HTR-8/SVneo (cell line): ENCODE measurements at regions not wholly inside any gene's neighbourhood (a gene's known extent, or its start where the extent isn't known, plus 50 kb on each side); places are given as distances from the start of the nearest gene placed in this dataset.
"Not testable (repeated sequence)": the region's sequence is repeated elsewhere in the genome, so short reads cannot be mapped to it uniquely, and the experiment has no call there.

Experiments
- DNase-seq: peaks from one replicate; pipeline ENCODE4 v3.0.0; 2011; ENCODE audit warnings: low spot score, mixed read lengths; ENCODE audit not compliant: insufficient read length
- FAIRE-seq: peaks from 2 replicates; lab custom pipeline; 2011; peaks lifted over from hg19 to GRCh38; lab: Jason Lieb, UNC

DNA sequence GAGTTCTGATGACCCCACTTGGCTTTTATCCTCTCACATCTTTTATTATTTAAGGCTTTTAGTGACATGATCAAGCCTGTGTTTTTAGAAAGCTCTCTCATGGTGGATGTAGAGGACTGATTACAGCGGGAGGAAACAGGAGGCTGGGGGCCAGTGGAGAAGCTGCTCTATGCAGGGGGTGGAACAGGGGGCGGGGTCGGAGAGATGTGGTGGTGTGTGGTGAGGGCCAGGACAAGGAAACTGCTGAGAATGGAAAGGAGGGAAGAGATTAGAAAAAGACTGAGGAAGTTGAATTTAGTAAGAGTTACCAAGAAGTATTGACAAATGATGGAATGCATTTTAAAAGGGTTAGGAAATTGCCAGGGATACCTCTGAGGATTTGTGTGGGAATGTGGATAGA lies 292.2 kb downstream of the ZIC3 start:
- FAIRE-seq (no peak), DNase-seq (no peak)

DNA sequence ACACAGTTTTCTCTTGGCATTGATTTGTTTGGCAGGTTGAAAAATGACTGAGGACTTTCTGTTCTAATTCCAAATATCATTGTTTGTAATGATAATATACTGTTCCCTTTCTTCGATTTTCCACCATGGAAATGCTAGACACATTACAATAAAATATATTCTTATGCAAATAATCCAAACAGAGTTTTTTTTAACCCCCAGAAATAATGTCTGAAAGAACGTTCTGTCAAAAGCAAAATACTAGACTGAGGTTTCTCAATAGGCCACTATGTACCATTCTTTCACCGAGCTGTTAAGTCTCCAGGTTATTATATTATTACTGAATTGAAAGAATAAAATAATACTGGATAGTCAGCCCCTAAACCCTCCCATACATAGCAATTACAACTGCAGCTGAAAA lies 312.5 kb downstream of the ZIC3 start:
- FAIRE-seq (no peak), DNase-seq (no peak)

DNA sequence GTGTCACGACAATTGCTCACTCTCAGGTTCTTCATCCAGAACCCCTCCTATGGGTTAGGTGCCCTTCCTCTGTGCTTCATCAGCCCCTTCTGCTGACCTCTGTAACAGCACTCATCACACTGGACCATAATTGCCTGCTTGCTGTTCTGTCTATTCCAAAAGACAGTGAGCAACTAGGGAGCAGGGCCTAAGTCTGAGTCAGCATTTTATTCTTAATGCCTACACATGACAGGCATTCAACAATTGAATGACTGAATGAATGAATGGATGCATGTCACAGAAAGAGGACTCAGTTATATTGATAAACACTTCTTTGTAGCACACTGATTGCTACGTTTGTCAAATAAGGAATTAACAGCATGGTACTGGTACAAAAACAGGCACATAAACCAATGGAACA lies 317.0 kb downstream of the ZIC3 start:
- FAIRE-seq (no peak), DNase-seq (no peak)

DNA sequence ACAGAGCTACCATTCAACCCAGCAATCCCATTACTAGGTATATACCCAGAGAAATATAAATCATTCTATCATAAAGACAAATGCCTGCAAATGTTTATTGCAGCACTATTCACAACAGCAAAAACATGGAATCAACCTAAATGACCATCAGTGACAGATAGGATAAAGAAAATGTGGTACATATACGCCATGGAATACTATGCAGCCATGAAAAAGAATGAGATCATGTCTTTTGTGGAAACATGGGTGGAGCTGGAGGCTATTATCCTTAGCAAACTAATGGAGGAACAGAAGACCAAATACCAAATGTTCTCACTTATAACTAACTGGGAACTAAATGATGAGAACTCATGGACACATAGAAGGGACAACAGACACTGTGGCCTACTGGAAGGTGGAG lies 318.9 kb downstream of the ZIC3 start:
- FAIRE-seq, DNase-seq: not testable (repeated sequence)

DNA sequence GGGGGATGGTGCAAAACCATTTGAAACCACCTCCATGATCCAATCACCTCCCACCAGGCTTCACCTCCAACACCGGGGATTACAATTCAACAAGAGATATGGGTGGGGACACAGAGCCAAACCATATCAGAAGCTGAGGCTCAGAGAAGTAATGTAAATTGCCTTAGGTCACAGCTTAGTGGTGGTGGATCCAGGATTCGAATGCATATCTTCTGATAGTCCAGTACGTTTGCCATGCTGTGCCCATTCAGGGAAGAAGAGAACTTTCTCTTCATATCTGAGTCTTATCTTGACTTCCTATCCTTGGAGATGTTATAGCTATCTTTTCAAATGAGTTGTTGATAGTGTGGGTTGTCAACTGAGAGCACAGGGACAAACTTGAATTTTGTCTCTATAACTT lies 325.5 kb downstream of the ZIC3 start:
- FAIRE-seq (no peak), DNase-seq (no peak)

DNA sequence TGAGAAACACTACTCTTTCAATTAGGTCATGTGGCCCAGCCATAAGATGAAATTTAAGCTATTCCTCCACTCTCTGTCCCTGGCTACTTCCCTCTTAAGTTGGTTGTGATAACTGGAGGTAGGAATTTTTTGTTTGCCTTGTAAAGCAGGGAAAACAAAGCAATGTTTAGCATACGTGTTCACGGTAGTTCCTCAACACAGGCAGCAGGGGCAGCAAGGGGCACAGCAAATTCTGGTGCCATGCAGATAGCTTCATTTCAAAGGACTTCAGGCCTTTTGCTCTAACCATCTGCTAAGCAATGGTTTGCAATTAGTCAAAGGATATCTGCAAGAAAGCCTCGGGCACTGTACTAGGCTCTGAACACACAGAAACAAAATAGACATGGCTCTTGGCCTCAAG lies 330.2 kb downstream of the ZIC3 start:
- no peak for DNase-seq
- no peak for FAIRE-seq

DNA sequence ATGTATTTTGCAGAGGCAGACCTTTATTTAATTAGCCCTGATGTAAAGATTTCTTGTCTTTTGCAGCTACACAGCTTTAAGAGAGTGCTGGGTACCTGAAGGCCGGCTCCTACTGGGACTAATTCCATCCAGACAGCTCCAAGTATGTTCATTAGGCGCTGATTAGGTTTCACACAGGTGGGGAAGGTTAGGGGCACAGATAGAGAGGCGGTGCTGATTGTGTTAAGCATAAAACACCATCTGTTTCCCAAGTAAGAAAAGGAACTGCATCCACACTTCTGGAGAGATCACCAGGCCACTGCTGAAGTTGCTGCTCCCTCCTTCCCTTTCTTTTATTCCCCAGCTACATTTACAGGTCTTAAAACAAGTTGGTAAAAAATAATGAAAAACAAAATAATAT lies 349.5 kb downstream of the ZIC3 start:
- FAIRE-seq: no peak
- DNase-seq: no peak

DNA sequence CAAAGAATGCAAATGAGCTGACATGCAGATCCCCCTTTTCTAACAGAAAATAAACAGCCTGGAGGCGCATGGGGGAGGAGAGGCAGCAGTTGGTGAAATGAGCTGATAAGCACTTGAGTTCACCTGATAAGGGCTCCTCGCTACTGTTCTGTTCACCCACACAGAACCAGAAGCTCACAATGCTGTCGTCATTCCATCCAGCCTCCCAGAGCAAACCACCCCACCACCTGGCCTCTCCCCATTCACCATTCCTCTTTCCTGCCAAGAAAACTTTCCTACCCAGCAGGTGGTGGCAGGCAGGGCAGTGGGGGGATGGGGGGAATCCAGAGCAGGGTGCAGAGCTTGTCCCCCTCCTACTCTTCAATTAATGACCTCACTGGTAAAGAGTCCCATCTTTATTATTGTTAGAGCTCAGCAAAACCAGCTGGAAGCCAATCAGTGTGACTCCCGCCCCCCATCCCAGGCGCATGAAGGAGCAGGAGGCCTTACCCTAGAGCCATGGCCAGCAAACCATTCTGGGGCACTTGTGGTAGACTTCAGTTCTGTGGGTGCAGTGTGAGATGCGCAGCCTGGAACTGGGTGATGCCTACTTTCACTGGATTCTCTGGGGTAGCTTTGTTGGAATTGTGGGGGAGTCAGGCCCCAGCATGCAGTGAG lies 350.3 kb downstream of the ZIC3 start:
- no peak for FAIRE-seq
- no peak for DNase-seq

DNA sequence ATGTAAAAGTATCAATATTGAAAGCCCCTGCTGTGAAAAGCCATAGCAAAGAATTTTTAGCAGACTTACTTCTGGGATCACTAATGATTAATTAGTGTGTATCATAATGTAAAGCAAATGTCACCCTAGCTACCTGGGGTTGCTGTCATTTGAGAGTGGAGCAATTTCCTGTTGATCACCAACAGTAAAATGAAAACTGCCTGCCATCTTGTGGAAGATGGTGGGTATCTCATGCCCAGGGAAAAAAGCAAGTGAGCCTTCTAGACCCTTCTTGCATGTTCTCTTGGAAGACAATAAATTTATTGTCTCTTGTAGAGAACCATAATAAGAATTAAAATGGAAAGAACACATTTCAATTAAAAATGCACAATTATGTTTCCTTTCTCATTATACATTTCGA lies 360.2 kb downstream of the ZIC3 start:
- DNase-seq (no peak), FAIRE-seq (no peak)

DNA sequence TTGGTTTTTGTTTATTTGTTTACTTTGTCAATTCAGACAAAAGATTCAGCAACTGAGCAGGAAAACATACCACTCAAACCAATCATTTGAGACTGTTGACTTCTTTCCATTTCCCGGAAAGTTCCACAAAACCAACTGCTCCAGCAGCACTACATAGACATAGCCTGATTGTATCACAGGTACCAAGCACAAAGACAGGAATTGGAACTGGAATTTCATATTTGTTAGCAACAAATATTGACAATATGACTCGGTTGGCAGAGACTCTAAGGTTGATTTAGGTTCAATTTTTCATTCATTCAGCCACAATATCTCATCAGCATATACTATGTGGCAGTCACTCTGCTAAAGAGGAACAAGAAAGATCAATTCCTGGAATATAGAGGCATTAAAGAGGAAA lies 364.0 kb downstream of the ZIC3 start:
- DNase-seq (no peak), FAIRE-seq (no peak)

DNA sequence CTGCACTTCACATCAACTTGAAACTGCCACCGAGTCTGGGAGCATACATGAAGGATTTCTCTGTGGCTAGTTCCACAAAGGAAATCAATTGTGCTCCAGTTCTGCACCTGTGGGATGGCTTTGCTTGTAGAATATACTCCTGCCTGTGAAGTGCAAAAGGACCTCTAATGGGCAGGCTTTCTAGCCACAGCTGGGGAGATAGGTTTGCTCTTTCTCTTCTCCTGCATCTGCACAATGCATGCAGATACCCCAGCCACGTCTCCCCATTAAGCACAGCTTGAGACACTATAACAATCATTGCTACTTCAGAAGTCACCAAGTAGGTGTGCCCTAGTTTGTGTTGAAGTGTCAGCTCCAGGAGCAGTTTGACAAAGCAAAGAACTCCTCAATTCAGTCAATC lies 364.6 kb downstream of the ZIC3 start:
- DNase-seq (no peak), FAIRE-seq (no peak)

DNA sequence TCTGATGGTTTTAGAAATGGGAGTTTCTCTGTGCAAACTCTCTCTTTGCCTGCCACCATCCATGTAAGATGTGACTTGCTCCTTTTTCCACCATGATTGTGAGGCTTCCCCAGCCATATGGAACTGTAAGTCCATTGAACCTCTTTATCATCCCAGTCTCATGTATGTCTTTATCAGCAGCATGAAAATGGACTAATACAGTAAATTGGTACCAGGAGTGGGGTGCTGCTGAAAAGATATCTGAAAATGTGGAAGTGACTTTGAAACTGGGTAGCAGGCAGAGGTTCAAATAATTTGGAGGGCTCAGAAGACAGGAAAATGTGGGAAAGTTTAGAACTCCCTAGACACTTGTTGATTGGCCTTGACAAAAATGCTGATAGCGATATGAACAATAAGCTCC lies 368.3 kb downstream of the ZIC3 start:
- DNase-seq, FAIRE-seq: not testable (repeated sequence)

DNA sequence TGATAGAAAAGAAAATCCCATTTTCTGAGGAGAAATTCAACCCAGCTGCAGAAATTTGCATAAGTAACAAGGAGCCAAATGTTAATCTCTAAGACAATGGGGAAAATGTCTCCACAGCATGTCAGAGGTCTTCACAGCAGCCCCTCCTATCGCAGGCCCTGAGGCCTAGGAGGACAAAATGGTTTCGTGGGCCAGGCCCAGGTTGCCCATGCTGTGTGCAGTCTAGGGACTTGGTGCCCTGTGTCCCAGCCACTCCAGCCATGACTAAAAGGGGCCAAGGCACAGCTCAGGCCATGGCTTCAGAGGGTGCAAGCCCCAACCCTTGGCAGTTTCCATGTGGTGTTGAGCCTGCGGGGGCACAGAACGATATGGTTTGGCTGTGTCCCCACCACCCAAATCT lies 369.0 kb downstream of the ZIC3 start:
- not testable (repeated sequence) for FAIRE-seq, DNase-seq

DNA sequence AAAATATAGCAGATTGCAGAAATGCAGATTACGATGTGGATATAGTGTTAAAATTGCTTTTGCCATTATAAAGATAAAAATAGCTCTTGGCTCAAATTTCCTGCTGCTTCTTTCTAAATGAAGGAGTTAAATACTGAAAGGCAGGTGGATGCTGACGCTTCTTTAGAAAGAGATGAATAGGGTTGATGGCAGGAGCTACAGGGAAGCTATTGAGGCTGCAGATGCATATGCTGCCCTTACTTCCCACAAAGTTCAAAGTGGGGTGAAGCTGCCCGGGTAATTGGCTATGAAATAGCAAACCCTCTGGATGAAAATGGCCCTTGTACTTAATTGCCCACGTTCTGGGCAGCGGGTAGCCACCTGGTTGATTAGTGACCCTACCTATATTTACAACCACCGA lies 379.5 kb downstream of the ZIC3 start:
- FAIRE-seq: no peak
- DNase-seq: no peak

DNA sequence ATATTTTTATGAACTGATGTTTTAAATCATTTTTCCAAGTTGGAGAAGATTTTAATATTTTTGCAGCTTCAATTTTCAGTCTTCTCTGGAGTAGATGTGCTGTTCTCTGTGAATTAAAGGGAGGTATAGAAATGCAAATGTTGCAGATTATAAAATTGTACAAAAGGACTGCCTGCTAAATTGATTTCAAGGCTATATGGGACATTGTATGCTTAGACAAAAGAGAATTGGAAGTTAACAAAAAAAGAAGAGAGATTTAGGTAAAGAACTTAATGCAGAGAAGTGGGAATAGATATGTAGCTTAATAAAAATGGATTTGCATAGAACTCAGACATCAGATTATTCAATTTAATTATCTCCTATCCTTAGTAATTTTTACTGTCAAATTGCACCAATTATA lies 403.3 kb downstream of the ZIC3 start:
- FAIRE-seq (no peak), DNase-seq (no peak)

DNA sequence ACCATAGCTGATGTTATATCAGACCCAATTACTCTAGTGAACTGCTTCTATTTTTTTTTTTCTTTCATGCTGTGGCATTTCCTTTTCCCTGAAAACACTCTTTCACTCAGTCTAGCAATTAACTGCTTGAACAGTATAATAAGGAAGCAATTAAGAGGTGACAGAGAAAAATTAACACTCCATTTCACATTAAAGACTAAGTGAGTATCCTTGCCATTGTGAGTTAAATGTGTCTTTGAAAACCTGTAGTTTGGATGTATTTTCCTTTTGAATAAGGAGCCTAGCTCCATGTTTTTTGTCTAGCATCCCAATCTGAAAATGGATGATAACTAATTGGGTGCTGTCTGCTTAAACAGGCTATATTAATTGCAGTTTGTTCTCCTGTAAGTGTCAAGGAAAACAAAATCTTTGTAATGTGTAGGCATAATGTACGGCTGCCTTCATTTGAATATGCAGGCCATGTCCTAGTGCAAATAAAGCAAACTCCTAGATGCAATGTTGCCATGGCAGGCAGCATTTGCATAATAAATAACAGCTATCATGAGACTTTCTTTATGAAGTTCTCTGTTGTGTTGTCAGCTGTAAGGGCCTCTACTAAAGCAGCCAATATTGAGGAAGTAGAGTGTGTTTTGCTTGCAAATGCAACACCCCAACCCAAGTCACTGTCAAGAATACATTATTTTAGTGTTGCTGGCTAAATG lies 416.7 kb downstream of the ZIC3 start:
- DNase-seq (no peak), FAIRE-seq (no peak)

DNA sequence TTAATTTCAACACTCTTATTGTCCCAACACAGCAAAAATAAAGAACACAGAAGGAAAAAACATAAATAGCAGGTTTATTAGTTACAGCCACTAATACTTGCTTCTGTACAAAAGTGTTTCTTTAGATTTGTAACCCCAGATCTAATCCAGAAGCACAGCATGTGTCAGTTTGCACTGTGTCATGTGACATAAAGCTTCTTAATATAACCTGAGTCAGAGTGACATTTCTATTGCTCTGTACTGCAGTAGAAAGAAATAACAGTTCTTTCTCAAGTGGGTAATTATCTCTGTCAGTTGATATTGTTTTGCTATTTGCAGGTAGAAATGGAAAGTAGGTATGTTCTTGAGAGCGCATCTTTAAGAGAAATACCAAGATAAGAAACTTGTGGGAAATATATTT lies 422.5 kb downstream of the ZIC3 start:
- no peak for FAIRE-seq

DNA sequence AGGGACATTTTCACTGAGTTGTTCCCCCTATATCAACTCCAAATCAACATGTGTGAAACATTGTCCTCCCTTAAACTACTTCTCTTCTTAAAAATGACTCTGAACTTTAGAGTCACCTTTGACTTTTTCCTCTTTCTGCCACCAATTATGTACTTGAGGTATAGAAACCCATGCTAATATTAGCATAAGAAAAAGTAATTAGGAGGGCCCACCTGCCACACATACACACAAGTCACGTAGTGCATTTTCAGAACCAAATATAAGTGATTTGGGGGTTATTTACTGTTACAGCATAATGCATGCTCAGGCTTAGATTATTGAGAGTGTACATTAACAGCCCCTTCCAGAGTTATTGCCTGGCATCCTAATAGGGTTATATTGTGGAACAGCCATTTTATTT lies 432.7 kb downstream of the ZIC3 start:
- DNase-seq (no peak), FAIRE-seq (no peak)

More for the DNA sequence above, 422.5 kb downstream of the ZIC3 start:
- DNase-seq: no peak

DNA sequence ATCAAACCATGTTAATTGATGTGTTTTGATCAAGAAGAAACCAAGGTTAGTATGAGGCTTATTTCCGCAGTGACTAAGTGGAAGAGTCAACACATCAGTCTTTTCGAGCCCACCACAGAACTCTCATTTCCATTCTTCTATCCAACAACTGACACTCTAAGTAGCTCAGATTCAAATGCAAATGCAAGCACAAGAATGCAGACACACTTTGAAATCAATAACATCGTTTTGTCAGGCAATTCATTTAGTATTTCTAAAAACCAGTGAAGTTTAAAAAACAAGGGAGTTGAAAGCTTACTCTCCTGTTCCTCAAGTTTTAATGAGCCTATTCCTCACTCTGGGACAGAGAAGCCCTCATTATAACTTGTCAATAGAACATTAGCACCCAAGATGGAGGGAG lies 433.1 kb downstream of the ZIC3 start:
- FAIRE-seq (no peak), DNase-seq (no peak)

DNA sequence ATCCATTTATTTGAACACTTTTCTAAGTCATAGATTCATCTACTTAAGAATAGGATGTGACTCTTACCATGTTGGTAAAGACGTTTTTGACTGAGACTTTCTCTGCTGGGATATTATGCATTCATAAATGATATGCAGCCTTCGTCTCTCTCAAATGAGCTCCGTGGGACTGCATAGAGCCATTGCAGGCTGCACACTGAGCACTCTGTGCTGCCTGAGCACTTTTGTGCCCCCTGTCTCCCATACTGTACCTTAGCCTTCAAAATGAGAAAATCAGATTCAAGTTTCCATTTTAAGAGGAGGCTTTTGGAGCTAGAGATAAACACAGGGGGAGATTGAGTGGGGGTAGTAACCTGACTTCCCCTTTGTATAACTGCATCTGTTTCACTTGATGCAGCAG lies 433.6 kb downstream of the ZIC3 start:
- DNase-seq: no peak
- no peak for FAIRE-seq

DNA sequence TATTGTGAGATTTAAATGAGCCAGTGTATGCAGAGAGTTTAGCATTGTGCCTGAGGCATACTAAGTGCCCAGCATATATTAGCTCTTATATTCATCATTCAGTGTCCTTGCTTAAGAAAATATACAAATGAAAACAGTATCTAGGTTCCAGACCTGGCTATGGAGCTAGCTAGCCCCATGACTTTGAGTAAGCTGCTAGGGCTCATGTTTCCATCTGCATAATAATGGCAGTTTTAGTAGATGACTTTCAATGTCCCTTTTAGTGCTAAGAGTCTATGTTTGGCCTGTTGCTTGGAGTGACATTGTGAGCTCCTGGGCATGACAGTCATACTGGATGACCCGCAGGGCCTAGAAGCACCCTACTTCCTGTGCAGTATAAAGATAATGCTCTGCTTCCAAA lies 435.3 kb downstream of the ZIC3 start:
- FAIRE-seq: no peak

DNA sequence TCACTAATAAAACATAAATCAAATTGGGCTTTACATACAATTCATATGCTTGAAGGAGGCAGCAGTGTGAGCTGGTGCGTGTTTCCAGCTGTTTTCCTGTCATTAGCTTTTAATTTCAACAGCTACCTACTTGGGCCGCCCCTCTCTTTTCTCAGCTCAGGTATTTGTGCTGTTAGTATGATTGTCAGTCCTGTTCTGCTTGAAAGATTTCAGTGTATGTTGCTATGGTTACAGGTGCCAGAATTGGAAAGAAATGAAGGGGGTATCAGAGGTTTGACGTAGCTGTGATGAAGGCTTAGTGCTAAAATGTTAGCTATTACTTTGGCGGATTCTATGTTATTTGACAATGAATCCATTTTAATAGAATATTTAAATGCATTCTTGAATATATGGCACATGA lies 440.3 kb downstream of the ZIC3 start:
- FAIRE-seq (no peak), DNase-seq (no peak)

More for the DNA sequence above, 435.3 kb downstream of the ZIC3 start:
- DNase-seq: no peak
